ENCODE measurements at regions not wholly inside any gene's neighbourhood (a gene's known extent, or its start where the extent isn't known, plus 50 kb on each side); places are given as distances from the start of the nearest gene placed in this dataset.

DNA sequence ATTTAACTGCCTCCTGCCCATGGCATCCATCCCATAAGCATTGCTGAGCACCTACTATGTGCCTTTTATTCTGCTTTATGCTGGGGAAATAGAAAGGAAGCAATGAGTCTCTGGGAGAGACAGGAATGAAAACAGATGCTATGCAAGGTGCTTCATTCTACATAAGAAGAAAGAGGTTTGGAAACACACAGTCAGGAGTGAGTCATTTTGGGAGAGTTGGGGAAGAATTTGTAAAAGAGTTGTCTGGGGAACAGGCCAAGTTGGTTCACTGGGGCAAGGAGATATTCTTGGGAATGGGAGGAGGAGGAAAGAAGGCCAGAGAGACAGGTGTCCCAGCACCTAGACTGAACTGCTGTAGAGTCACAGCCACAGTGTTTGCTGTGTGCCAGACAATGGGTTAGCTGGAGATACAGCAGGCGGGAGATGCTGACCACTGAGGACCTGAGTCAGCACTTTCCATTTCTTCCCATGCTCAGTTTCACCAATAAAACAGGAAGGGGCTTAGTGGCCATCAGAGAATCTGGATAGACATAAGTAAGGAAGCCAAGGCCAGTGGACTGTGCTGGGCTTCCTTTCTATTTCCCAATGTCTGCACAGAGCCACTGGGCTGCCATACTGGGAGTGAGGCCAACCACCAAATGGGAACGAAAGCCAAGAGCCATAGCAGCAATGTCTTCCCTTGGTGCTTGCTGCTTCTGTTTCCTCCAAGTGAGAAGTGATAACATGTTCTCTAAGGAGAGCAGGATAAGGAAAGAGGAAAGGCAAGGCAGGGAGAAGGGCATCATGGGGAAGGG lies 187.7 kb upstream of the USP24 start:
- TF ChIP-seq, protein P1, sequence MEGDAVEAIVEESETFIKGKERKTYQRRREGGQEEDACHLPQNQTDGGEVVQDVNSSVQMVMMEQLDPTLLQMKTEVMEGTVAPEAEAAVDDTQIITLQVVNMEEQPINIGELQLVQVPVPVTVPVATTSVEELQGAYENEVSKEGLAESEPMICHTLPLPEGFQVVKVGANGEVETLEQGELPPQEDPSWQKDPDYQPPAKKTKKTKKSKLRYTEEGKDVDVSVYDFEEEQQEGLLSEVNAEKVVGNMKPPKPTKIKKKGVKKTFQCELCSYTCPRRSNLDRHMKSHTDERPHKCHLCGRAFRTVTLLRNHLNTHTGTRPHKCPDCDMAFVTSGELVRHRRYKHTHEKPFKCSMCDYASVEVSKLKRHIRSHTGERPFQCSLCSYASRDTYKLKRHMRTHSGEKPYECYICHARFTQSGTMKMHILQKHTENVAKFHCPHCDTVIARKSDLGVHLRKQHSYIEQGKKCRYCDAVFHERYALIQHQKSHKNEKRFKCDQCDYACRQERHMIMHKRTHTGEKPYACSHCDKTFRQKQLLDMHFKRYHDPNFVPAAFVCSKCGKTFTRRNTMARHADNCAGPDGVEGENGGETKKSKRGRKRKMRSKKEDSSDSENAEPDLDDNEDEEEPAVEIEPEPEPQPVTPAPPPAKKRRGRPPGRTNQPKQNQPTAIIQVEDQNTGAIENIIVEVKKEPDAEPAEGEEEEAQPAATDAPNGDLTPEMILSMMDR (conservative IDR thresholded peaks at IDR 0.05), result no peak
- no peak for TF ChIP-seq EZH2 (IDR thresholded peaks at IDR 0.05; ENCODE audit: low read depth)
